ENCODE measurements at regions not wholly inside any gene's neighbourhood (a gene's known extent, or its start where the extent isn't known, plus 50 kb on each side); places are given as distances from the start of the nearest gene placed in this dataset.
"Not testable (repeated sequence)": the region's sequence is repeated elsewhere in the genome, so short reads cannot be mapped to it uniquely, and the experiment has no call there.

DNA sequence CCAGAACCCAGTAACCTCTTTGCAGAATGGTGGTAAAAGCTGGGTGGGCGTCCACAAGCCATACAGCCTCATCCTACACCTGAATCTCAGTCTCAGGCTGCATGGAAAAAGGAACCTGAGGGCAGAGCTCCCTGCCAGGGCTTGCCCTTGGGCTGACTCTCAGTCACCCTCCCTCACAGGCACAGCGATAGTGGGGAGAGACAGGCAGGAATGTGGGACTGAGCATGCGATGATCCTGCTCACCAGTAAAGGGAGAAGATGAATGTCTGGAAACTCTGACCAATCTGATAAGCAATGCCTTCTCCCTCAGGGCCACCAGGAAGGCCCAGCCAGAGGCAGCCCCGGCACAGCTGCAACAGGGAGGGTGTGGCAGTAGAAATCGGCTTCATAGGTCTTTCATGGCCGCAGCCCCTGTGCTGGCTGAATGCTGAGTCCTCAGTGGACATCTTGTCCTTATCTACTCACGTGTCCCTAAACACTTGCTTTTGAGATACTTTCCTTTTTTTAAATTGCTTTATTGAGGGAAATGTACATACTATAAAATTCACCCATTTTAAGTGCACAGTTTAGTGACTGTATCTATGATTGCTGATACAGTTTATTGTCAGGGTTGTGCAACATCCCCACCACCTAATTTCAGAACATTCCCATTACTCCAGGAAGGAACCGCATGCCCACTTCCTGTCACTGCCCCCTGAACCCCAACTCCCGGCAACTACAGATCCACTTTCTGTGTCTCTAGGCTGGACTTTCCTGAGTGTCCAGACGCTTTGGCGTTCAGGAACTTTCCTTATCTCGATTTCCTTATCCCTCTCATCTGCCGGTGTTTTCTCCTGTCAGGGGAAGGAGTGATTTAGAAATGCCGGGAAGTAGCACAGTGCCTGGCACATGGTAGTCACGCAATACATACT lies 258.1 kb downstream of the PCNX1 start:
- DNase-seq: no peak

- no peak for DNase-seq
Observed at GRCh38 chr14:71166180-71166837, 259.1 kb downstream of the PCNX1 start.

DNA sequence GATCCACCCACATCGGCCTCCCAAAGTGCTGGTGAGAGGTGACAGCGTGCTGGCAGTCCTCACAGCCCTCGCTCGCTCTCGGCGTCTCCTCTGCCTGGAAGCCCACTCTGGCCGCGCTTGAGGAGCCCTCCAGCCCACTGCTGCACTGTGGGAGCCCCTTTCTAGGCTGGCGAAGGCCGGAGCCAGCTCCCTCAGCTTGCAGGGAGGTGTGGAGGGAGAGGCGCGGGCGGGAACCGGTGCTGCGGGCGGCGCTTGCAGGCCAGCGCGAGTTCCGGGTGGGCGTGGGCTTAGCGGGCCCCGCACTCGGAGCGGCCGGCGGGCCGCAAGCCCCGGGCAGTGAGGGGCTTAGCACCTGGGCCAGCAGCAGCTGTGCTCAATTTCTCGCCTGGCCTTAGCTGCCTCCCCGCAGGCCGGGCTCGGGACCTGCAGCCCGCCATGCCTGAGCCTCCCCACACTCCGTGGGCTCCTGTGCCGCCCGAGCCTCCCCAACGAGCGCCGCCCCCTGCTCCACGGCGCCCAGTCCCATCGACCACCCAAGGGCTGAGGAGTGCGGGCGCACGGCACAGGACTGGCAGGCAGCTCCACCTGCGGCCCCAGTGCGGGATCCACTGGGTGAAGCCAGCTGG lies 260.2 kb downstream of the PCNX1 start:
- DNase-seq: not testable (repeated sequence)

DNA sequence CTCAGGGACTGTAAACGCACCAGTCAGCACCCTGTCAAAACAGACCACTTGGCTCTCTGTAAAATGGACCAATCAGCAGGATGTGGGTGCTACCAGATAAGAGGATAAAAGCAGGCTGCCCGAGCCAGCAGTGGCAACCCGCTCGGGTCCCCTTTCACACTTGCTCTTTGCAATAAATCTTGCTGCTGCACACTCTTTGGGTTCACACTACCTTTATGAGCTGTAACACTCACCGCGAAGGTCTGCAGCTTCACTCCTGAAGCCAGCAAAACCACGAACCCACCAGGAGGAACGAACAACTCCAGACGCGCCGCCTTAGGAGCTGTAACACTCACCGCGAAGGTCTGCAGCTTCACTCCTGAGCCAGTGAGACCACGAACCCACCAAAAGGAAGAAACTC lies 260.9 kb downstream of the PCNX1 start:
- peak; percentile 31 for DNase-seq

GRCh38 chr14:71168564-71169427 lies 261.5 kb downstream of the PCNX1 start:
- peak; percentile 8 for DNase-seq

- no peak for DNase-seq
Observed at GRCh38 chr14:71169861-71170260, 262.6 kb downstream of the PCNX1 start.

- no peak for DNase-seq
Observed at GRCh38 chr14:71175491-71175890, 268.2 kb downstream of the PCNX1 start.

DNA sequence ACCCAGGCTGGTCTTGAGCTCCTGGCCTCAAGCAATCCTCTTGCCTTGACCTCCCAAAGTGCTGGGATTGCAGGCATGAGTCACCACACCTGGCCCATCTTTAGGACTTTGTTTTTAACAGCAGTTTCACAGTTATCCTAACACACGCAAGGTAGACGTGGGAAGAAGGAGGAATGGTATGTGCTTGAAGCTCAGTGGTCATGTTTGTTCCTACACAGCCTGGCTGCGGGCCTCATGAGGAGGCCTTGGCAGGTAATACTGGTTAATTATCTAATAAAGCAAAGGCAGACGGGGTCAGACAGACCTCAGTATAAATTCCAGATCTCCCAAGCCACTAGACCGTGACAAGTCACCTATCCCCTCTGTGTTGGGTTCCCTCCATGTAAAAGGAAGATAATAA lies 271.8 kb downstream of the PCNX1 start:
- DNase-seq: no peak

DNA sequence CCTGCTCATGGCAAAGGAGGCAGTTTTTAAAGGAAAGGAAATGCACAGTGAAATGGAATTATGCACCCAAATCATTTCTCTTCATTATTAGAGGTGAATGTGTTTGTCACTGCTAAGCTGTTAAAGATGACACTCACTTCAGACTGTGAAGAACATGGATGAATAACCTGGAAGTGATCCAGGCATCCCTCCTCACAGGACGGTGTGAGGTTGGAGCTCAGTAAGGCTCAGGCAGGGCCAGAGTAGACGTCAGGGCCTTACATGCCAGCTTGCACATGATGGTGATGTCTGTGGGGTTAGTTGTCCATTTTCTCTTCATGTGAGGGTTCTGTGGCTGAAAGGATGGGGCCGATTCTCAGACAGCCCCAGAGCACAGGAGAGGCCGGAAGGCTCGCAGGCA lies 273.1 kb downstream of the PCNX1 start:
- no peak for DNase-seq

GRCh38 chr14:71181215-71182003 lies 274.1 kb downstream of the PCNX1 start:
- no peak for DNase-seq

DNA sequence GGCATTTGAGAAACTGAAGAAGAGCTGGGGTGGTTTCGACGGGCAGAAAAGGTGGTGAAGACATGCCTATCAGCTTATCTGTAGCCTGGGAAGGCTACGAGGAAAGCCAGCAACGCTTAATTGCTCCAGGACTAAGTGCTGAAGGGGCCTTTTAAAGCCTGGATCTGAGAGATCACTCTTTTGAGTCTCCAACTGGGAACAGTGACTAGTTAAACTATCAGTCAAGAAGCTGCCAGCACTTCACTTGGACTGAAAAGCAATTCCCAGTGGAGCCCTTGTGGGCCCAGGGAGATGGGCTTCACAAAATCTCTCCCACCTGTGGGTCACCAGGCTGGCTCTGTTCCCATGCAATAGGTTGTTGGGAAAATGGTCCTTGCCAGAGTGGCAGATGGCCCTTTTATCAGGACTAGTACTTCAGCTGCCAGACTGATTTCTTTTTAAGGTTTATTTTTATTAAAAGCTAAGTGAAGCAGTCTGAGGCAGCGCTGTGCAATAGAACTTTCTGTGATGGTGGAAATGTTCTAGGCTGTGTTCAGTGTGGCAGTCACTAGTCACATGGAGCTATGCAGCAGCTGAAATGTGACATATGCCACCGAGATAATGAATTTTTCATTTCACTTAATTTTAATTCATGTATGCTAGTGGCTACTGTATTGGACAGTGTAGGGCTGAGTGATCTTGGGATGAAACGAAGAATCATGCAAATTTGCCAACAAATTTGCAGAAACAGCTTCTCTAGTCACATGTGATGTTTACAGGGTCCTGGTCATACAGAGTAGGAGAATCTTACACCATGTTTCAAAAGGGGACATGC lies 276.8 kb downstream of the PCNX1 start:
- DNase-seq: no peak

- DNase-seq: no peak
Observed at GRCh38 chr14:71185637-71186036, 278.4 kb downstream of the PCNX1 start.

GRCh38 chr14:71187633-71188356 lies 280.5 kb downstream of the PCNX1 start:
- DNase-seq: no peak

GRCh38 chr14:71190770-71191374 lies 283.6 kb downstream of the PCNX1 start:
- DNase-seq: no peak

GRCh38 chr14:71193663-71194062 lies 286.4 kb downstream of the PCNX1 start:
- no peak for DNase-seq

DNA sequence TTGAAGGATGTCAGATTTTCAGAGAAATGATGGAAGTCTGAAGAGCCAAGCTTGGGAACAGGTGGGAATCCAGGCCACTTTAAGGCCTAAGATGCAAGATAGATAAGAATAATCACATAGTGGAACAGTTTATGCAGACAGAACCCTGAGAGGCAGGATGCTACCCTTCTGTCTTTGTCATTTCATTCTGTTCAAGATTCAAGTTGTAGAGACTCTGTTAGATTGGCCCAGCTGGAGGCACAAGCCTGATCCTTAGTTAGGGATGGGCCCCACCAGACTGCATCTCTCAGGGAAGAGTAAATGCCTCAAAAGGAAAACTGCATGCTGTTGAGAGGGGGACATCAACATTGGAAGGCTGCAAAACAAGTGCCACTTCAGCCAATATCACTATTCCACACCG lies 287.0 kb downstream of the PCNX1 start:
- no peak for DNase-seq

DNA sequence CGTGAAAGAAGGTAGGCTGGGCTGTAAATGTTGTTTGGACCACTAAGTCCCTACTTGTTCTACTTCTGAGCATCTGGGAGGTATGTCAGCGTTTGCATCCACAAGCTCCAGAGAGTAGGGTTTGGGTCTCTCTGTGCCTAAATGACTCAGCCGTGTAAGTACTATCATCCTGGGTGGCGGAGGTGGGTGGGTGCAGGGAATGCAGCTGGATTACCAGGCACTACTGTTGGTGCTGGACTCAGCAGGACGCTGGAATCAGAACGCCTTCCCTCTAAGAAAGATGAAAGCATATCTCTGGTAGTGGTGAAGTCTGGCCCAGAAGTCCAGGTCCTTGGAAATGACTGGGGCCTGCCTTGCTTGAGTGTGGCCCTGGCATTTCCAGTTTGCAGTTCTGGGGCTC lies 289.7 kb downstream of the PCNX1 start:
- DNase-seq: no peak

GRCh38 chr14:71198687-71199086 lies 291.4 kb downstream of the PCNX1 start:
- no peak for DNase-seq

DNA sequence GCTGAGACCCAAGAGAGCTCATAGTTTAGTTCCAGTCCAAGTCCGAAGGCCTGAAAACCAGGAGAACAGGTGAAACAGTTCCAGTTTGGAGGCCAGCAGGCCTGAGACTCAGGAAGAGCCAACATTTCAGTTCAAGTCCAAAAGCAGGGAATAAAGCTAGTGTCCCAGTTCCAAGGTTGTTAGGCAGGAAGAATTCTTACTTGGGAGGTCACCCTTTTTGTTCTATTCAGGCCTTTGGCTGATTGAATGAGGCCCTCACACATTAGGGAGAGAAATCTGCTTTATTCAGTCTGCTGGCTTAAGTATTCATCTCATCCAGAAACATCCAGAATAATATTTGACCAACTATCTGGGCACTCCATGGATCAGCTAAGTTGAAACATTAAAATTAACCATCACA lies 294.6 kb downstream of the PCNX1 start:
- DNase-seq: no peak

DNA sequence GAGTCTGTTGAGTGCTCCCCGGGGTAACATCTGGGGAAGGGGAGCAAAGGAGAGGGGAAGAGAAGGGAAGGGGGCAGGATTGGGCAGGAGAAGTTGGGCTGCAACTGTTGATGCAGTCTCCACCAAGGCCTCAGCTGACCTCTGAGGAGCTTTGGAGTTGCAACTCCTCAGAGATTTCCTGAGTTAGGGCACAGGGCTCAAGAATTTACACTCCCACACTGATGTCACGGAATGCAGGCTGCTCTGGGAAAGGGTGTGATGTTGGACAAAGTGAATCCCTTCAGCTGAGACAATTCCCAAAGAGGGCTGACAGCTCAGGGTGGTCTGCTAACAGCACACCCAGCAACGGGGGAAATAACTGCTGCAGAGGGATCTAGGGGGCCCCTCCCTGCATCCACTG lies 295.6 kb downstream of the PCNX1 start:
- no peak for DNase-seq
